Lower leg skin (tissue), 3 donors: ENCODE measurements at regions not wholly inside any gene's neighbourhood (a gene's known extent, or its start where the extent isn't known, plus 50 kb on each side); places are given as distances from the start of the nearest gene placed in this dataset.

Source experiments
- CTCF ChIP-seq, 3 donors: fragments of 450-650 bp; IDR thresholded peaks; one replicate each; pipeline ENCODE4 v1.5.1; 2016; ENCODE audit warnings: antibody characterized with exemption in 3 of 3, mild to moderate bottlenecking in 3 of 3, moderate library complexity in 2 of 3
- POLR2A ChIP-seq, 2 donors: fragments of 450-650 bp; IDR thresholded peaks; one replicate each; pipeline ENCODE4 v1.6.1; 2016 to 2017; ENCODE audit warnings: antibody characterized with exemption in 2 of 2, mild to moderate bottlenecking in 1 of 2, moderate library complexity in 1 of 2

DNA sequence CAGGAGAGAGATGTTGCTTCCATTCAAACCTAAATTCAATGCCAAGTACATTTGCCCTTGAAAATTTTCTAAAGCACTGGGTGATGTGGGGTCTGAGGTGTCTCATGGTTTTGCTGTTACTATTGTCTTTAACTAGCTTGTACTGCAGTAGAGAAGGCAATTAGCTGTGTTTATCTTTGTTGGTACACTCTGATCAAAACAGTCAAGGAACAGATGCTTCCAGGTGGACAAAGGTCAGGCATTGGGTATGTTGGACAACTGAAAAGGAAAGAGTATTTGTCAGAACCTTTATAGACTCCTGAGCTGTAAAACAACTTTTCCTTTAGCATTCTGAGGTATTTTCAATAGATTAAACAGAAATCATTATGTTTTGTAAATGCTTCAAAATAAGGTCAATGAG is 2228.7 kb upstream of the WWC1 start:
- TF ChIP-seq CTCF (IDR thresholded peaks at IDR 0.05) (no peak), POLR2A (IDR thresholded peaks at IDR 0.05) (no peak)
